GM12878 (cell line): ENCODE measurements at regions not wholly inside any gene's neighbourhood (a gene's known extent, or its start where the extent isn't known, plus 50 kb on each side); places are given as distances from the start of the nearest gene placed in this dataset.

Source experiments
- ATAC-seq: fragments of 200-7000 bp; cut with Tn5 transposase; 3 replicates; pipeline ENCODE4 v1.9.1; 2020; ENCODE audit warnings: mild to moderate bottlenecking, moderate library complexity
- BruUV-seq: library from RNA; stranded (reverse); fragments of 400-500 nt; replicated peaks from 2 replicates; lab custom pipeline; 2021; lab: Mats Ljungman, UMichigan
- CTCF ChIA-PET: fragments of 300-600 bp; sonication (Branson Sonifier 250); formaldehyde crosslinking; extraction: SDS; loops from one replicate; lab custom pipeline; 2021; ENCODE audit warnings: inconsistent platforms; lab: Yijun Ruan, JAX
- POLR2A ChIA-PET: fragments of 350-600 bp; formaldehyde crosslinking; extraction: SDS; loops from one replicate; lab custom pipeline; 2021; ENCODE audit warnings: inconsistent platforms; lab: Charles Lee
- RAD21 ChIA-PET: fragments of 300-600 bp; sonication (Branson Sonifier 250); formaldehyde crosslinking; loops from one replicate; lab custom pipeline; 2023; ENCODE audit warnings: antibody characterized with exemption; ENCODE audit not compliant: unreplicated experiment; lab: Charles Lee
- SMC1A ChIA-PET: fragments of 300-600 bp; sonication (Branson Sonifier 250); formaldehyde crosslinking; loops from one replicate; lab custom pipeline; 2023; ENCODE audit not compliant: unreplicated experiment, uncharacterized antibody; lab: Charles Lee
- DNase-seq: peaks from one replicate; pipeline ENCODE4 v3.0.0-alpha.2; 2011; ENCODE audit warnings: low read depth, low spot score
- FAIRE-seq: peaks from 3 replicates; lab custom pipeline; 2011; peaks lifted over from hg19 to GRCh38; lab: Jason Lieb, UNC
- H2AFZ ChIP-seq: 2 replicates; pipeline ENCODE4 v1.6.0; 2011; ENCODE audit warnings: low read depth, low read length, control low read depth; ENCODE audit not compliant: control insufficient read depth
- H3K27ac ChIP-seq: 2 replicates; pipeline ENCODE4 v1.5.1; 2011; ENCODE audit warnings: control low read depth; ENCODE audit not compliant: control insufficient read depth, insufficient read depth
- H3K27me3 ChIP-seq, 2 experiments: replicated peaks in 1 of 2; 2 replicates each; pipeline versions ENCODE4 v1.6.0 to v1.6.1; 2011; ENCODE audit warnings: low read length in 1 of 2; ENCODE audit not compliant: control insufficient read depth in 2 of 2, insufficient read depth in 2 of 2
- H3K36me3 ChIP-seq, 2 experiments: 2 replicates each; pipeline ENCODE4 v1.5.1; 2011; ENCODE audit warnings: low read length in 1 of 2; ENCODE audit not compliant: control insufficient read depth in 2 of 2, insufficient read depth in 2 of 2
- H3K4me1 ChIP-seq: 2 replicates; pipeline ENCODE4 v1.6.1; 2011; ENCODE audit warnings: mild to moderate bottlenecking, low read length, moderate library complexity, mixed read lengths; ENCODE audit not compliant: control insufficient read depth, insufficient read depth
- H3K4me2 ChIP-seq: 2 replicates; pipeline ENCODE4 v1.6.0; 2011; ENCODE audit warnings: control low read depth; ENCODE audit not compliant: control insufficient read depth, insufficient read depth
- H3K4me3 ChIP-seq: fragments of 200-600 bp; sonication (generic); 2 replicates; pipeline ENCODE4 v1.5.1; 2016
- H3K79me2 ChIP-seq: 2 replicates; pipeline ENCODE4 v1.6.0; 2011; ENCODE audit warnings: low read length; ENCODE audit not compliant: control insufficient read depth, insufficient read depth
- H3K9ac ChIP-seq: 2 replicates; pipeline ENCODE4 v1.8.0; 2011; ENCODE audit warnings: low read length, control low read depth, mixed read lengths; ENCODE audit not compliant: control insufficient read depth, insufficient read depth
- H3K9me3 ChIP-seq: replicated peaks from 3 replicates; pipeline ENCODE4 v1.5.1; 2011; ENCODE audit warnings: mild to moderate bottlenecking, low read length; ENCODE audit not compliant: control insufficient read depth, insufficient read depth
- H4K20me1 ChIP-seq: 2 replicates; pipeline ENCODE4 v1.6.0; 2011; ENCODE audit not compliant: control insufficient read depth, insufficient read depth
- BCL11A ChIP-seq: IDR thresholded peaks from 2 replicates; pipeline ENCODE4 v1.6.1; 2011; ENCODE audit warnings: low read depth, low read length
- CBX5 ChIP-seq: sonication (generic); IDR thresholded peaks from 2 replicates; pipeline ENCODE4 v1.6.1; 2016; ENCODE audit warnings: low read depth, moderate library complexity, mild to moderate bottlenecking, inconsistent platforms
- EZH2 ChIP-seq: IDR thresholded peaks from 2 replicates; pipeline ENCODE4 v1.6.1; 2012; ENCODE audit warnings: low read depth, mild to moderate bottlenecking, control low read depth, inconsistent platforms, low read length, borderline replicate concordance; ENCODE audit not compliant: control insufficient read depth
- FOXM1 ChIP-seq: IDR thresholded peaks from 2 replicates; pipeline ENCODE4 v1.6.1; 2012; ENCODE audit warnings: low read depth, mild to moderate bottlenecking, inconsistent platforms, low read length, moderate library complexity
- LARP7 ChIP-seq: fragments of 450-650 bp; IDR thresholded peaks from 2 replicates; pipeline ENCODE4 v1.6.1; 2017; ENCODE audit warnings: mild to moderate bottlenecking
- MYC ChIP-seq: IDR thresholded peaks from 2 replicates; pipeline ENCODE4 v1.6.1; 2011; ENCODE audit warnings: mild to moderate bottlenecking, low read length, moderate library complexity, inconsistent platforms; ENCODE audit not compliant: insufficient read depth, insufficient replicate concordance, insufficient read length, severe bottlenecking
- PKNOX1 ChIP-seq: fragments of 450-650 bp; IDR thresholded peaks from 2 replicates; pipeline ENCODE4 v1.6.1; 2016; ENCODE audit warnings: mild to moderate bottlenecking
- POLR2AphosphoS5 ChIP-seq: IDR thresholded peaks from 2 replicates; pipeline ENCODE4 v1.6.1; 2011; ENCODE audit warnings: mild to moderate bottlenecking, low read length, inconsistent platforms
- SMAD1 ChIP-seq: fragments of 450-650 bp; IDR thresholded peaks from 2 replicates; pipeline ENCODE4 v1.6.1; 2018; ENCODE audit warnings: mild to moderate bottlenecking, low read depth; ENCODE audit not compliant: partially characterized antibody
- SPI1 ChIP-seq: IDR thresholded peaks from 2 replicates; pipeline ENCODE4 v1.6.1; 2011; ENCODE audit warnings: low read depth, mild to moderate bottlenecking, low read length, moderate library complexity, borderline replicate concordance; ENCODE audit not compliant: insufficient read depth
- SRF ChIP-seq, 2 experiments: IDR thresholded peaks; 2 replicates each; pipeline ENCODE4 v1.6.1; 2011; ENCODE audit warnings: low read depth in 2 of 2, low read length in 2 of 2, mild to moderate bottlenecking in 1 of 2, moderate library complexity in 1 of 2
- STAT3 ChIP-seq: IDR thresholded peaks from 2 replicates; pipeline ENCODE4 v1.6.1; 2011; ENCODE audit warnings: low read depth, low read length, improper control_type of control experiment
- SUPT20H ChIP-seq: IDR thresholded peaks from 2 replicates; pipeline ENCODE4 v1.6.1; 2011; ENCODE audit warnings: low read depth, mild to moderate bottlenecking, low read length, moderate library complexity, borderline replicate concordance; ENCODE audit not compliant: control insufficient read depth
- SUZ12 ChIP-seq: fragments of 200-600 bp; sonication (generic); IDR thresholded peaks from one replicate; pipeline ENCODE4 v1.6.1; 2018; ENCODE audit warnings: antibody characterized with exemption, mild to moderate bottlenecking; ENCODE audit not compliant: unreplicated experiment
- ZBTB4 ChIP-seq: fragments of 450-650 bp; formaldehyde crosslinking; IDR thresholded peaks from 2 replicates; pipeline ENCODE4 v1.4.0; 2022; ENCODE audit warnings: mild to moderate bottlenecking, moderate library complexity
- ZNF207 ChIP-seq: fragments of 450-650 bp; IDR thresholded peaks from 2 replicates; pipeline ENCODE4 v1.6.1; 2014; ENCODE audit warnings: antibody characterized with exemption, mild to moderate bottlenecking, borderline replicate concordance
- WGBS: methylation state at CpG from one replicate; pipeline ENCODE4 v1.1.6; 2016; ENCODE audit warnings: low lambda C conversion rate; ENCODE audit not compliant: insufficient replicate concordance, insufficient coverage; ENCODE audit errors: missing lambda C conversion rate; 5-methylcytosine and 5-hydroxymethylcytosine counted together
- in situ Hi-C: fragments of 300-500 bp; cut with MboI; formaldehyde crosslinking; loops from 9 replicates; pipeline ENCODE4 v1.14.3; 2018; ENCODE audit warnings: mixed read lengths
- intact Hi-C: fragments of 100-400 bp; cut with micrococcal nuclease; formaldehyde crosslinking; loops from one replicate; pipeline ENCODE4 v1.14.2; 2022; ENCODE audit not compliant: unreplicated experiment

- TF ChIP-seq FOXM1: no peak
- no peak for TF ChIP-seq SUPT20H
These were observed 300.8 kb downstream of the OSTF1 start (continued) for GRCh38 chr9:75389101-75389500.

- CTCF ChIA-PET: no interaction called here
- RAD21 ChIA-PET: no interaction called here
- SMC1A ChIA-PET: no interaction called here
- no peak for DNase-seq
- TF ChIP-seq SUZ12: no peak
- TF ChIP-seq SPI1: no peak
- no peak for TF ChIP-seq SMAD1
- TF ChIP-seq SRF (IDR thresholded peaks at IDR 0.05; ENCODE audit: low read depth in 2 of 2, low read length in 2 of 2): no peak
- TF ChIP-seq MYC: no peak
- TF ChIP-seq PKNOX1: no peak
- no peak for TF ChIP-seq LARP7
- TF ChIP-seq STAT3: no peak
- no peak for TF ChIP-seq FOXM1
- no peak for TF ChIP-seq POLR2AphosphoS5
- no peak for TF ChIP-seq ZNF207
- TF ChIP-seq CBX5: no peak
- TF ChIP-seq EZH2: no peak
- TF ChIP-seq BCL11A: no peak
- no peak for TF ChIP-seq ZBTB4 (CRISPR knock-in tag)
- H3K4me3 ChIP-seq: no peak overlapping the region
- H3K9me3 ChIP-seq: no peaks in the 10 kb centered on the region
- no peaks in the 10 kb centered on the region for H3K27me3 ChIP-seq
- in situ Hi-C loops (no loop called here), intact Hi-C loops (no loop called here)
- ATAC-seq: no peak
- BruUV-seq: no TSS peak
- no peaks in the 10 kb centered on the region for H3K79me2 ChIP-seq
- WGBS: under 1% methylated on average over 5 of the region's 5 CpGs
- no peak overlapping the region for H2AFZ ChIP-seq
- H3K9ac ChIP-seq: no peak overlapping the region
- POLR2A ChIA-PET: no interaction called here
- H3K4me2 ChIP-seq: no peak overlapping the region
- H3K36me3 ChIP-seq: no peaks in the 10 kb centered on the region
- H4K20me1 ChIP-seq: no peaks in the 10 kb centered on the region
- no peak for FAIRE-seq
- H3K27ac ChIP-seq: no peak overlapping the region
- H3K4me1 ChIP-seq: no peaks in the 10 kb centered on the region
These were observed 302.6 kb downstream of the OSTF1 start for GRCh38 chr9:75390951-75391350.
